IMR-90 (cell line): ENCODE measurements at regions not wholly inside any gene's neighbourhood (a gene's known extent, or its start where the extent isn't known, plus 50 kb on each side); places are given as distances from the start of the nearest gene placed in this dataset.

Experiments used
- ATAC-seq: fragments of 200-7000 bp; cut with Tn5 transposase; 2 replicates; pipeline ENCODE4 v1.9.1; 2020; ENCODE audit warnings: low read depth, mild to moderate bottlenecking, moderate library complexity
- BruUV-seq: library from RNA; stranded (reverse); fragments of 400-500 nt; replicated peaks from 2 replicates; lab custom pipeline; 2021; lab: Mats Ljungman, UMichigan
- CTCF ChIA-PET: fragments of 300-600 bp; formaldehyde crosslinking; extraction: SDS; loops from one replicate; lab custom pipeline; 2021; ENCODE audit warnings: antibody characterized with exemption; lab: Yijun Ruan, JAX
- POLR2A ChIA-PET: fragments of 300-600 bp; sonication (Branson Sonifier 250); formaldehyde crosslinking; loops from one replicate; lab custom pipeline; 2022; ENCODE audit warnings: antibody characterized with exemption; ENCODE audit not compliant: unreplicated experiment; lab: Charles Lee
- DNase-seq: peaks from one replicate; pipeline ENCODE4 v3.0.0; 2013
- H2AFZ ChIP-seq: replicated peaks from 2 replicates; pipeline ENCODE3; 2013; ENCODE audit warnings: low read length, mild to moderate bottlenecking; ENCODE audit not compliant: poor library complexity
- H2AK5ac ChIP-seq: 2 replicates; pipeline ENCODE4 v1.6.1; 2013; ENCODE audit warnings: low read depth, low read length, inconsistent platforms
- H2AK9ac ChIP-seq: replicated peaks from 2 replicates; pipeline ENCODE3; 2013; ENCODE audit warnings: mild to moderate bottlenecking, low read depth, low read length, moderate library complexity; ENCODE audit not compliant: poor library complexity
- H2BK120ac ChIP-seq: 2 replicates; pipeline ENCODE4 v1.6.1; 2013; ENCODE audit warnings: low read depth, low read length, inconsistent platforms
- H2BK15ac ChIP-seq: 3 replicates; pipeline ENCODE4 v1.6.1; 2013; ENCODE audit warnings: low read depth, low read length, inconsistent platforms
- H2BK20ac ChIP-seq: 2 replicates; pipeline ENCODE4 v1.6.1; 2013; ENCODE audit warnings: low read depth, mild to moderate bottlenecking, inconsistent platforms, low read length, moderate library complexity
- H2BK5ac ChIP-seq: 2 replicates; pipeline ENCODE4 v1.6.1; 2013; ENCODE audit warnings: mild to moderate bottlenecking, low read depth, low read length, inconsistent platforms; ENCODE audit not compliant: poor library complexity, severe bottlenecking
- H3K14ac ChIP-seq: replicated peaks from 2 replicates; pipeline ENCODE4 v1.6.1; 2013; ENCODE audit warnings: low read depth, low read length, inconsistent platforms
- H3K18ac ChIP-seq: 2 replicates; pipeline ENCODE4 v1.6.1; 2013; ENCODE audit warnings: low read depth, low read length, control low read depth
- H3K23ac ChIP-seq: 2 replicates; pipeline ENCODE4 v1.6.1; 2013; ENCODE audit warnings: low read depth, low read length, inconsistent platforms
- H3K27ac ChIP-seq: 2 replicates; pipeline ENCODE4 v1.5.1; 2013; ENCODE audit warnings: mild to moderate bottlenecking, control low read depth, low read length; ENCODE audit not compliant: insufficient read depth
- H3K27me3 ChIP-seq: 2 replicates; pipeline ENCODE4 v1.6.1; 2013; ENCODE audit warnings: low read length; ENCODE audit not compliant: control insufficient read depth, insufficient read depth
- H3K36me3 ChIP-seq: 2 replicates; pipeline ENCODE4 v1.6.1; 2013; ENCODE audit warnings: low read length, mixed read lengths; ENCODE audit not compliant: control insufficient read depth, insufficient read depth
- H3K4ac ChIP-seq: 2 replicates; pipeline ENCODE4 v1.6.1; 2013; ENCODE audit warnings: low read depth, low read length, inconsistent platforms
- H3K4me1 ChIP-seq: 2 replicates; pipeline ENCODE4 v1.6.1; 2013; ENCODE audit warnings: low read length, mixed read lengths; ENCODE audit not compliant: control insufficient read depth, insufficient read depth
- H3K4me2 ChIP-seq: 2 replicates; pipeline ENCODE4 v1.6.1; 2013; ENCODE audit warnings: low read depth, mild to moderate bottlenecking, control low read depth, low read length, moderate library complexity
- H3K4me3 ChIP-seq: 2 replicates; pipeline ENCODE4 v1.5.1; 2013; ENCODE audit warnings: low read depth, mild to moderate bottlenecking, control low read depth, low read length, moderate library complexity; ENCODE audit not compliant: insufficient read depth
- H3K56ac ChIP-seq: 2 replicates; pipeline ENCODE4 v1.6.1; 2013; ENCODE audit warnings: low read length, inconsistent platforms; ENCODE audit not compliant: insufficient read depth; ENCODE audit errors: extremely low read depth
- H3K79me1 ChIP-seq, 2 experiments: 2 replicates each; pipeline ENCODE4 v1.6.1; 2013; ENCODE audit warnings: low read length in 2 of 2, inconsistent platforms in 1 of 2, low read depth in 1 of 2
- H3K9ac ChIP-seq: 2 replicates; pipeline ENCODE4 v1.6.1; 2013; ENCODE audit warnings: low read depth, low read length, control low read depth
- H3K9me1 ChIP-seq: 2 replicates; pipeline ENCODE4 v1.6.1; 2013; ENCODE audit warnings: low read length, inconsistent platforms; ENCODE audit not compliant: insufficient read depth
- H3K9me3 ChIP-seq: 2 replicates; pipeline ENCODE4 v1.6.1; 2013; ENCODE audit warnings: low read length; ENCODE audit not compliant: control insufficient read depth, insufficient read depth
- H4K20me1 ChIP-seq: 2 replicates; pipeline ENCODE4 v1.6.1; 2013; ENCODE audit warnings: low read length, inconsistent platforms; ENCODE audit not compliant: insufficient read depth
- H4K5ac ChIP-seq: 2 replicates; pipeline ENCODE4 v1.6.1; 2013; ENCODE audit warnings: mild to moderate bottlenecking, low read depth, low read length, control low read depth
- H4K8ac ChIP-seq, 2 experiments: 2 replicates each; pipeline ENCODE4 v1.6.1; 2013; ENCODE audit warnings: low read depth in 2 of 2, low read length in 2 of 2, control low read depth in 1 of 2, inconsistent platforms in 1 of 2
- H4K91ac ChIP-seq: 2 replicates; pipeline ENCODE4 v1.6.1; 2013; ENCODE audit warnings: low read depth, low read length, inconsistent platforms; ENCODE audit not compliant: insufficient read depth
- BHLHE40 ChIP-seq: fragments of 150-350 bp; IDR thresholded peaks from 2 replicates; pipeline ENCODE4 v1.6.1; 2016; ENCODE audit warnings: mild to moderate bottlenecking, low read depth, low read length
- WGBS, 2 experiments: methylation state at CpG; one replicate each; pipeline versions ENCODE4 v1.1.5 to v1.1.7; 2013; ENCODE audit warnings: missing lambda C conversion rate in 2 of 2; ENCODE audit not compliant: insufficient read length in 1 of 2; ENCODE audit errors: extremely low coverage in 2 of 2; 5-methylcytosine and 5-hydroxymethylcytosine counted together
- dilution Hi-C: fragments of 300-500 bp; cut with HindIII; formaldehyde crosslinking; loops from one replicate; pipeline ENCODE4 v1.14.3; 2018; ENCODE audit warnings: low sequenced_read_pairs; ENCODE audit not compliant: unreplicated experiment
- in situ Hi-C: fragments of 300-500 bp; cut with MboI; formaldehyde crosslinking; loops from 3 replicates; pipeline ENCODE4 v1.14.3; 2019; ENCODE audit warnings: low sequenced_read_pairs, inconsistent platforms, mixed read lengths
- intact Hi-C: fragments of 100-400 bp; cut with micrococcal nuclease; formaldehyde crosslinking; loops from 2 replicates; pipeline ENCODE4 v1.10.0; 2022

DNA sequence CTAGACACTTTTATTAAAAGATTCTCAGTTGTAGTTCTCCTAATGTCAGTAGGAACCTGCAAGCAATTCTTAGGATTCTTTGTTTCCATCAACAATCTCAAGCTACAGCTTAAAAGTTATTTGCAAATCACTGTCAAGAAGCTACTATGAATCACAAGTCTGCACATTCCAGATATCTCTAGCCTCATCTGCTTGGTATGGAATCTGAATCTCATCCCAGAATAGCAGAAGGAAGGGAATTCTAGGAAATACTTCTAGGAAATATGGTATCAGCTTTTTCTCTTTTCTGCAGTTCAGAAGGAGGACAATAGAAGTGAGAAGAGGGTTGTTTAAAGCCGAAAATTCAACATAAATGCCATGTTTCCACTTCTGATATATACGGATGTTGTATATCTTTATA lies 792.2 kb upstream of the CDH9 start:
- H3K4me2 ChIP-seq: no peak overlapping the region
- intact Hi-C loops: no loop called here
- POLR2A ChIA-PET: no interaction called here

More for the DNA sequence above, 792.2 kb upstream of the CDH9 start:
- no peaks in the 10 kb centered on the region for H3K27me3 ChIP-seq
- no peak overlapping the region for H2BK5ac ChIP-seq
- DNase-seq: no peak
- H3K4me3 ChIP-seq: no peak overlapping the region
- no peaks in the 10 kb centered on the region for H4K20me1 ChIP-seq
- dilution Hi-C loops (no loop called here), in situ Hi-C loops (no loop called here)
- no peak for ATAC-seq
- no peak overlapping the region for H4K91ac ChIP-seq
- no peak overlapping the region for H2AK5ac ChIP-seq
- no peak overlapping the region for H3K23ac ChIP-seq
- no peak overlapping the region for H3K4ac ChIP-seq
- no peak overlapping the region for H3K14ac ChIP-seq
- H2BK15ac ChIP-seq: no peak overlapping the region
- no CpG with 5 or more reads among the region's 2 CpGs for WGBS, 2 experiments
- H3K9ac ChIP-seq: no peak overlapping the region
- H2AK9ac ChIP-seq: no peak overlapping the region
- no peak for TF ChIP-seq BHLHE40
- no TSS peak for BruUV-seq
- no peak overlapping the region for H2AFZ ChIP-seq
- H3K36me3 ChIP-seq: no peaks in the 10 kb centered on the region
- H4K5ac ChIP-seq: no peak overlapping the region
- no peaks in the 10 kb centered on the region for H3K9me1 ChIP-seq
- H3K9me3 ChIP-seq: no peaks in the 10 kb centered on the region
- no peaks in the 10 kb centered on the region for H3K4me1 ChIP-seq
- H2BK120ac ChIP-seq: no peak overlapping the region
- no peak overlapping the region for H3K27ac ChIP-seq
- no peak overlapping the region for H3K18ac ChIP-seq
- CTCF ChIA-PET: no interaction called here
- no peak overlapping the region for H4K8ac ChIP-seq
- no peak overlapping the region for H2BK20ac ChIP-seq
- H3K56ac ChIP-seq: no peak overlapping the region
- H3K79me1 ChIP-seq: no peaks in the 10 kb centered on the region
